HCT116 (cell line): ENCODE measurements at regions not wholly inside any gene's neighbourhood (a gene's known extent, or its start where the extent isn't known, plus 50 kb on each side); places are given as distances from the start of the nearest gene placed in this dataset.

Experiments
- ATAC-seq: fragments of 200-7000 bp; cut with Tn5 transposase; 2 replicates; pipeline ENCODE4 v1.9.1; 2020; ENCODE audit warnings: mild to moderate bottlenecking, moderate library complexity
- BruUV-seq: library from RNA; stranded (reverse); fragments of 400-500 nt; replicated peaks from 2 replicates; lab custom pipeline; 2021; lab: Mats Ljungman, UMichigan
- CTCF ChIA-PET: fragments of 300-600 bp; sonication (Branson Sonifier 250); formaldehyde crosslinking; loops from one replicate; lab custom pipeline; 2021; ENCODE audit warnings: antibody characterized with exemption; lab: Charles Lee
- POLR2A ChIA-PET: fragments of 300-600, 350-600 bp; sonication (Branson Sonifier 250); formaldehyde crosslinking; loops from one replicate; lab custom pipeline; 2021; ENCODE audit warnings: antibody characterized with exemption; lab: Charles Lee
- RAD21 ChIA-PET, 2 experiments: fragments of 300-600 bp; sonication (Branson Sonifier 250); formaldehyde crosslinking; loops; one replicate each; lab custom pipeline; 2023; ENCODE audit warnings: low total read pairs in 2 of 2; ENCODE audit not compliant: uncharacterized antibody in 2 of 2, unreplicated experiment in 2 of 2, low non-redundant PET in 1 of 2; lab: Charles Lee
- DNase-seq: peaks from one replicate; pipeline ENCODE4 v3.0.0-alpha.2; 2010; ENCODE audit warnings: low read depth, low spot score
- H2AFZ ChIP-seq: fragments of 200-600 bp; shearing (Covaris generic), sonication (generic); 2 replicates; pipeline ENCODE4 v1.6.1; 2017; ENCODE audit warnings: low read depth, mixed run types, mixed read lengths, antibody characterized with exemption, low read length; ENCODE audit not compliant: poor library complexity, severe bottlenecking
- H3K27ac ChIP-seq: 2 replicates; pipeline ENCODE4 v1.5.1; 2012; ENCODE audit warnings: low read depth, low read length
- H3K27me3 ChIP-seq: fragments of 200-600 bp; sonication (generic); 2 replicates; pipeline ENCODE4 v1.6.1; 2016; ENCODE audit warnings: mixed run types, low read length, mixed read lengths; ENCODE audit not compliant: insufficient read depth
- H3K36me3 ChIP-seq, 2 experiments: fragments of 200-500 bp in 1 of 2; fragments of 200-600 bp in 1 of 2; sonication (Bioruptor generic) in 1 of 2; sonication (generic) in 1 of 2; 2 replicates each; pipeline versions ENCODE4 v1.5.1 to v1.6.1; 2014 to 2016; ENCODE audit warnings: low read length in 2 of 2, inconsistent platforms in 1 of 2, mixed read lengths in 1 of 2, mixed run types in 1 of 2; ENCODE audit not compliant: insufficient read depth in 2 of 2, control insufficient read depth in 1 of 2
- H3K4me1 ChIP-seq, 2 experiments: fragments of 200-600 bp in 1 of 2; sonication (generic) in 1 of 2; 2 replicates each; pipeline versions ENCODE4 v1.5.1 to v1.6.1; 2012 to 2017; ENCODE audit warnings: low read length in 2 of 2, inconsistent platforms in 1 of 2, mild to moderate bottlenecking in 1 of 2, mixed read lengths in 1 of 2, mixed run types in 1 of 2, moderate library complexity in 1 of 2; ENCODE audit not compliant: insufficient read depth in 2 of 2, control insufficient read depth in 1 of 2
- H3K4me2 ChIP-seq: fragments of 200-600 bp; sonication (generic); 2 replicates; pipeline ENCODE4 v1.6.1; 2017; ENCODE audit warnings: mixed run types, low read length, mixed read lengths
- H3K4me3 ChIP-seq, 2 experiments: fragments of 200-600 bp in 1 of 2; sonication (generic) in 1 of 2; replicated peaks in 1 of 2; 2 replicates each; pipeline ENCODE4 v1.5.1; 2011 to 2016; ENCODE audit warnings: low read length in 2 of 2, control low read depth in 1 of 2, low read depth in 1 of 2, mild to moderate bottlenecking in 1 of 2, mixed read lengths in 1 of 2, mixed run types in 1 of 2
- H3K79me2 ChIP-seq: fragments of 200-600 bp; sonication (generic); 2 replicates; pipeline ENCODE4 v1.6.1; 2017; ENCODE audit warnings: mild to moderate bottlenecking, mixed run types, low read length, moderate library complexity, mixed read lengths; ENCODE audit not compliant: insufficient read depth
- H3K9ac ChIP-seq: fragments of 200-600 bp; sonication (generic); 2 replicates; pipeline ENCODE4 v1.6.1; 2016; ENCODE audit warnings: low read length, mixed read lengths
- H3K9me2 ChIP-seq: fragments of 200-600 bp; sonication (generic), shearing (Covaris generic); 2 replicates; pipeline ENCODE4 v1.6.1; 2017; ENCODE audit warnings: mixed run types, mild to moderate bottlenecking, moderate library complexity; ENCODE audit not compliant: insufficient read depth
- H3K9me3 ChIP-seq, 2 experiments: fragments of 200-500 bp in 1 of 2; fragments of 200-600 bp in 1 of 2; sonication (Bioruptor generic) in 1 of 2; sonication (generic) in 1 of 2; 2 replicates each; pipeline ENCODE4 v1.6.1; 2014 to 2017; ENCODE audit warnings: low read length in 2 of 2, mixed read lengths in 2 of 2, inconsistent platforms in 1 of 2, low read depth in 1 of 2, mild to moderate bottlenecking in 1 of 2, mixed run types in 1 of 2, moderate library complexity in 1 of 2; ENCODE audit not compliant: control insufficient read depth in 1 of 2, insufficient read depth in 1 of 2
- H4K20me1 ChIP-seq: fragments of 200-600 bp; sonication (generic), shearing (Covaris generic); 2 replicates; pipeline ENCODE4 v1.6.1; 2017; ENCODE audit warnings: mixed run types, mild to moderate bottlenecking, moderate library complexity; ENCODE audit not compliant: insufficient read depth
- CBX3 ChIP-seq: IDR thresholded peaks from 2 replicates; pipeline ENCODE4 v1.6.1; 2012; ENCODE audit warnings: low read depth
- CEBPB ChIP-seq: IDR thresholded peaks from 2 replicates; pipeline ENCODE4 v1.6.1; 2012; ENCODE audit warnings: low read depth
- EGR1 ChIP-seq: IDR thresholded peaks from 2 replicates; pipeline ENCODE4 v1.6.1; 2012; ENCODE audit warnings: low read depth
- ELF1 ChIP-seq: IDR thresholded peaks from 2 replicates; pipeline ENCODE4 v1.6.1; 2012; ENCODE audit warnings: low read depth, borderline replicate concordance
- EZH2 ChIP-seq: fragments of 200-600 bp; sonication (generic); IDR thresholded peaks from 2 replicates; pipeline ENCODE4 v1.6.1; 2017; ENCODE audit warnings: antibody characterized with exemption, mixed run types
- EZH2phosphoT487 ChIP-seq: fragments of 200-600 bp; IDR thresholded peaks from 2 replicates; pipeline ENCODE4 v1.6.1; 2018; ENCODE audit warnings: antibody characterized with exemption, borderline replicate concordance
- JUND ChIP-seq: IDR thresholded peaks from 2 replicates; pipeline ENCODE4 v1.6.1; 2012
- SP1 ChIP-seq: IDR thresholded peaks from 2 replicates; pipeline ENCODE4 v1.6.1; 2012; ENCODE audit warnings: low read depth
- intact Hi-C: fragments of 100-400 bp; cut with micrococcal nuclease; formaldehyde crosslinking; loops from 2 replicates; pipeline ENCODE4 v1.10.0; 2022
- TF ChIP-seq, protein P1 (sequence below): IDR thresholded peaks from 2 replicates; pipeline ENCODE4 v1.6.1; 2012
- TF ChIP-seq, protein P2 (sequence below): IDR thresholded peaks from 2 replicates; pipeline ENCODE4 v1.6.1; 2012
- TF ChIP-seq, protein P3 (sequence below), 3 experiments: fragments of 200-600 bp in 1 of 3; sonication (generic) in 1 of 3; IDR thresholded peaks in 2 of 3; conservative IDR thresholded peaks in 1 of 3; 2 replicates each; pipeline ENCODE4 v1.5.1; 2012 to 2017; ENCODE audit warnings: low read depth in 2 of 3, low read length in 2 of 3, antibody characterized with exemption in 1 of 3, borderline replicate concordance in 1 of 3, control low read depth in 1 of 3, mild to moderate bottlenecking in 1 of 3, mixed read lengths in 1 of 3, mixed run types in 1 of 3, moderate library complexity in 1 of 3; ENCODE audit not compliant: insufficient read depth in 1 of 3
- TF ChIP-seq, protein P4 (sequence below): IDR thresholded peaks from 2 replicates; pipeline ENCODE4 v1.6.1; 2011; ENCODE audit warnings: mild to moderate bottlenecking, low read length, moderate library complexity; ENCODE audit not compliant: insufficient replicate concordance; ENCODE audit errors: extremely low read depth
- TF ChIP-seq, protein P5 (sequence below): IDR thresholded peaks from 2 replicates; pipeline ENCODE4 v1.6.1; 2012; ENCODE audit warnings: low read depth

DNA sequence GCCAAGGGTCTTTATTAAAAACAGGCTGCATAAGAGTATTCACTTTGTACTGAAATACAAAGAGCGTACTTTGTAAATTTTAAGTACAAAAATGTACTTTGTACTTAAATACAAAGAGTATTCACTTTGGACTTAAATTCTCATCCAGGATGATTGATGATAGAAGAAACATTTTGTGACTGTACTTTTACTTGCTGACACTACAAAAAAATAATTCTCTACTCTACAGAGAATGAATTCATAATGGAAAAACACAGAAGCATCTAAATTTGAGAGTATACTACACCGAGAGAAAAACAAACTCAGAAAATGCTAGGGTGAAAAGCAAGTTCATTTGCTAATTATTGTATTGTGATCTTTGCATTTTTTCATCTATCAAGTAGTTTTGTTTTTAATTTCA is 54.4 kb upstream of the STXBP5 start:
- Histone ChIP-seq H3K9me3 (no peaks in the 10 kb centered on the region), H3K27ac (no peak overlapping the region), H3K9ac (no peak overlapping the region), H3K36me3 (no peaks in the 10 kb centered on the region), H3K4me2 (no peak overlapping the region), H4K20me1 (no peaks in the 10 kb centered on the region), H2AFZ (no peak overlapping the region), H3K4me3 (no peak overlapping the region), H3K4me1 (no peaks in the 10 kb centered on the region), H3K79me2 (no peaks in the 10 kb centered on the region), H3K9me2 (no peaks in the 10 kb centered on the region), H3K27me3 (no peaks in the 10 kb centered on the region)
- no peak for TF ChIP-seq SP1
- TF ChIP-seq, protein P1, sequence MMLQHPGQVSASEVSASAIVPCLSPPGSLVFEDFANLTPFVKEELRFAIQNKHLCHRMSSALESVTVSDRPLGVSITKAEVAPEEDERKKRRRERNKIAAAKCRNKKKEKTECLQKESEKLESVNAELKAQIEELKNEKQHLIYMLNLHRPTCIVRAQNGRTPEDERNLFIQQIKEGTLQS: no peak
- TF ChIP-seq, protein P2, sequence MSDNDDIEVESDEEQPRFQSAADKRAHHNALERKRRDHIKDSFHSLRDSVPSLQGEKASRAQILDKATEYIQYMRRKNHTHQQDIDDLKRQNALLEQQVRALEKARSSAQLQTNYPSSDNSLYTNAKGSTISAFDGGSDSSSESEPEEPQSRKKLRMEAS: no peak
- TF ChIP-seq CEBPB: no peak
- TF ChIP-seq, protein P3, sequence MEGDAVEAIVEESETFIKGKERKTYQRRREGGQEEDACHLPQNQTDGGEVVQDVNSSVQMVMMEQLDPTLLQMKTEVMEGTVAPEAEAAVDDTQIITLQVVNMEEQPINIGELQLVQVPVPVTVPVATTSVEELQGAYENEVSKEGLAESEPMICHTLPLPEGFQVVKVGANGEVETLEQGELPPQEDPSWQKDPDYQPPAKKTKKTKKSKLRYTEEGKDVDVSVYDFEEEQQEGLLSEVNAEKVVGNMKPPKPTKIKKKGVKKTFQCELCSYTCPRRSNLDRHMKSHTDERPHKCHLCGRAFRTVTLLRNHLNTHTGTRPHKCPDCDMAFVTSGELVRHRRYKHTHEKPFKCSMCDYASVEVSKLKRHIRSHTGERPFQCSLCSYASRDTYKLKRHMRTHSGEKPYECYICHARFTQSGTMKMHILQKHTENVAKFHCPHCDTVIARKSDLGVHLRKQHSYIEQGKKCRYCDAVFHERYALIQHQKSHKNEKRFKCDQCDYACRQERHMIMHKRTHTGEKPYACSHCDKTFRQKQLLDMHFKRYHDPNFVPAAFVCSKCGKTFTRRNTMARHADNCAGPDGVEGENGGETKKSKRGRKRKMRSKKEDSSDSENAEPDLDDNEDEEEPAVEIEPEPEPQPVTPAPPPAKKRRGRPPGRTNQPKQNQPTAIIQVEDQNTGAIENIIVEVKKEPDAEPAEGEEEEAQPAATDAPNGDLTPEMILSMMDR (IDR thresholded peaks at IDR 0.05 in 2 of 3, conservative IDR thresholded peaks at IDR 0.05 in 1 of 3; ENCODE audit: borderline replicate concordance in 1 of 3, insufficient read depth in 1 of 3, low read depth in 2 of 3, low read length in 2 of 3): no peak
- no peak for TF ChIP-seq CBX3
- TF ChIP-seq EZH2phosphoT487: no peak
- TF ChIP-seq ELF1: no peak
- TF ChIP-seq, protein P4, sequence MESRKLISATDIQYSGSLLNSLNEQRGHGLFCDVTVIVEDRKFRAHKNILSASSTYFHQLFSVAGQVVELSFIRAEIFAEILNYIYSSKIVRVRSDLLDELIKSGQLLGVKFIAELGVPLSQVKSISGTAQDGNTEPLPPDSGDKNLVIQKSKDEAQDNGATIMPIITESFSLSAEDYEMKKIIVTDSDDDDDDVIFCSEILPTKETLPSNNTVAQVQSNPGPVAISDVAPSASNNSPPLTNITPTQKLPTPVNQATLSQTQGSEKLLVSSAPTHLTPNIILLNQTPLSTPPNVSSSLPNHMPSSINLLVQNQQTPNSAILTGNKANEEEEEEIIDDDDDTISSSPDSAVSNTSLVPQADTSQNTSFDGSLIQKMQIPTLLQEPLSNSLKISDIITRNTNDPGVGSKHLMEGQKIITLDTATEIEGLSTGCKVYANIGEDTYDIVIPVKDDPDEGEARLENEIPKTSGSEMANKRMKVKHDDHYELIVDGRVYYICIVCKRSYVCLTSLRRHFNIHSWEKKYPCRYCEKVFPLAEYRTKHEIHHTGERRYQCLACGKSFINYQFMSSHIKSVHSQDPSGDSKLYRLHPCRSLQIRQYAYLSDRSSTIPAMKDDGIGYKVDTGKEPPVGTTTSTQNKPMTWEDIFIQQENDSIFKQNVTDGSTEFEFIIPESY: no peak
- TF ChIP-seq, protein P5, sequence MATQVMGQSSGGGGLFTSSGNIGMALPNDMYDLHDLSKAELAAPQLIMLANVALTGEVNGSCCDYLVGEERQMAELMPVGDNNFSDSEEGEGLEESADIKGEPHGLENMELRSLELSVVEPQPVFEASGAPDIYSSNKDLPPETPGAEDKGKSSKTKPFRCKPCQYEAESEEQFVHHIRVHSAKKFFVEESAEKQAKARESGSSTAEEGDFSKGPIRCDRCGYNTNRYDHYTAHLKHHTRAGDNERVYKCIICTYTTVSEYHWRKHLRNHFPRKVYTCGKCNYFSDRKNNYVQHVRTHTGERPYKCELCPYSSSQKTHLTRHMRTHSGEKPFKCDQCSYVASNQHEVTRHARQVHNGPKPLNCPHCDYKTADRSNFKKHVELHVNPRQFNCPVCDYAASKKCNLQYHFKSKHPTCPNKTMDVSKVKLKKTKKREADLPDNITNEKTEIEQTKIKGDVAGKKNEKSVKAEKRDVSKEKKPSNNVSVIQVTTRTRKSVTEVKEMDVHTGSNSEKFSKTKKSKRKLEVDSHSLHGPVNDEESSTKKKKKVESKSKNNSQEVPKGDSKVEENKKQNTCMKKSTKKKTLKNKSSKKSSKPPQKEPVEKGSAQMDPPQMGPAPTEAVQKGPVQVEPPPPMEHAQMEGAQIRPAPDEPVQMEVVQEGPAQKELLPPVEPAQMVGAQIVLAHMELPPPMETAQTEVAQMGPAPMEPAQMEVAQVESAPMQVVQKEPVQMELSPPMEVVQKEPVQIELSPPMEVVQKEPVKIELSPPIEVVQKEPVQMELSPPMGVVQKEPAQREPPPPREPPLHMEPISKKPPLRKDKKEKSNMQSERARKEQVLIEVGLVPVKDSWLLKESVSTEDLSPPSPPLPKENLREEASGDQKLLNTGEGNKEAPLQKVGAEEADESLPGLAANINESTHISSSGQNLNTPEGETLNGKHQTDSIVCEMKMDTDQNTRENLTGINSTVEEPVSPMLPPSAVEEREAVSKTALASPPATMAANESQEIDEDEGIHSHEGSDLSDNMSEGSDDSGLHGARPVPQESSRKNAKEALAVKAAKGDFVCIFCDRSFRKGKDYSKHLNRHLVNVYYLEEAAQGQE: no peak
- TF ChIP-seq JUND: no peak
- TF ChIP-seq EZH2: no peak
- no peak for TF ChIP-seq EGR1
- intact Hi-C loops: no loop called here
- ChIA-PET CTCF (no interaction called here), RAD21 (no interaction called here), POLR2A (no interaction called here)
- DNase-seq: no peak
- ATAC-seq: no peak
- no TSS peak for BruUV-seq
